GM12875 (cell line): ENCODE measurements at regions not wholly inside any gene's neighbourhood (a gene's known extent, or its start where the extent isn't known, plus 50 kb on each side); places are given as distances from the start of the nearest gene placed in this dataset.
"Not testable (repeated sequence)": the region's sequence is repeated elsewhere in the genome, so short reads cannot be mapped to it uniquely, and the experiment has no call there.

Experiments
- H3K4me3 ChIP-seq: one replicate; pipeline ENCODE4 v1.5.1; 2011; ENCODE audit warnings: low read depth, low read length, control low read depth
- CTCF ChIP-seq: IDR thresholded peaks from 2 replicates; pipeline ENCODE4 v1.5.1; 2011; ENCODE audit warnings: low read depth, mild to moderate bottlenecking, control low read depth, inconsistent platforms, low read length, moderate library complexity, borderline replicate concordance; ENCODE audit not compliant: insufficient read depth

GRCh38 chr11:121914508-121915059, 201.4 kb downstream of the BLID start:
- no peak for TF ChIP-seq CTCF
- H3K4me3 ChIP-seq, result no peak overlapping the region

- H3K4me3 ChIP-seq, result no peak overlapping the region
- TF ChIP-seq CTCF, result no peak
Measured at GRCh38 chr11:121909596-121909995, 206.4 kb downstream of the BLID start.

GRCh38 chr11:121907379-121907778, 208.6 kb downstream of the BLID start:
- no peak for TF ChIP-seq CTCF

GRCh38 chr11:121904148-121904547, 211.9 kb downstream of the BLID start:
- TF ChIP-seq CTCF, result no peak
- no peak overlapping the region for H3K4me3 ChIP-seq

More at GRCh38 chr11:121907379-121907778, 208.6 kb downstream of the BLID start:
- no peak overlapping the region for H3K4me3 ChIP-seq

- H3K4me3 ChIP-seq, result no peak overlapping the region
- no peak for TF ChIP-seq CTCF
Measured at GRCh38 chr11:121901886-121902285, 214.1 kb downstream of the BLID start.

DNA sequence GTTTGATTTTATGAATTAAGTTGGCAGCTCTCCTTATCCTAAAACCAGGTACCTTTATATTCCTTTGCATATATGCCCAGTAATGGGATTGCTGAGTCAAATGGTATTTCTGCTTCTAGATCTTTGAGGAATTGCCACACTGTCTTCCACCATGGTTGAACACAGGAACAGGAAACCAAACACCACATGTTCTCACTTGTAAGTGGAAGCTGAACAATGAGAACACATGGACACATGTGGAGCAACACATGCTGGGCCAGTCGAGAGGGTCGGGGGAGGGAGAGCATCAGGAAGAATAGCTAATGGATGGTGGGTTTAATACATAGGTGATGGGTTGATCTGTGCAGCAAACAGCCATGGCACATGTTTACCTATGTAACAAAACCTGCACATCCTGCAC, 214.6 kb downstream of the BLID start:
- not testable (repeated sequence) for H3K4me3 ChIP-seq

DNA sequence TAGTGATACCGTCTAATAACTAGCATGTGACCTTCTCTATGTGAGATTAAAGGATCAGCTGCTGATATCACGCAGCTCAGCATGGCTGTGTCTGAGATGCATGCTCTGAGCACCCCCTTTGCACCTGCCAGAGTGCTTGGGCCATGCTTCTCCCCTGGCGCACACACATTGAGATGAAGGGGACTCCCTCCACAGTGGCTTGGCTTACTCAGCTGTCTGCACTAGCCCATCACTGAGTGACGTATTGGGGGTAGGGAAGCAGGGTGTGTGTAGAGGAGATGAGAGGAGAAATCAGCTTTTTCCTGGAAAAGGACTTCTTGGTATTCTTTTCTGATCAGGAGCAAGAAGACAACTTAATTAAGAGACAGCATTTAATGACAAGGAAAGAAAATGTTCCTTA, 216.5 kb downstream of the BLID start:
- no peak overlapping the region for H3K4me3 ChIP-seq
- no peak for TF ChIP-seq CTCF

GRCh38 chr11:121898903-121899302, 217.1 kb downstream of the BLID start:
- H3K4me3 ChIP-seq, result no peak overlapping the region
- no peak for TF ChIP-seq CTCF
